HEK293 (cell line): ENCODE measurements at regions not wholly inside any gene's neighbourhood (a gene's known extent, or its start where the extent isn't known, plus 50 kb on each side); places are given as distances from the start of the nearest gene placed in this dataset.

Source experiments
- CTCF ChIA-PET: fragments of 350-600 bp; formaldehyde crosslinking; extraction: SDS; loops from one replicate; lab custom pipeline; 2021; ENCODE audit warnings: antibody characterized with exemption; lab: Yijun Ruan, JAX
- POLR2A ChIA-PET: fragments of 300-600 bp; formaldehyde crosslinking; extraction: SDS; loops from one replicate; lab custom pipeline; 2020; ENCODE audit warnings: antibody characterized with exemption, inconsistent platforms; lab: Yijun Ruan, JAX
- H3K27ac ChIP-seq: fragments of 200-500 bp; sonication (Bioruptor generic); 2 replicates; pipeline ENCODE4 v1.5.1; 2014; ENCODE audit warnings: low read depth, low read length, control low read depth, inconsistent platforms; ENCODE audit errors: extremely low read depth
- H3K36me3 ChIP-seq, 2 experiments: fragments of 200-500 bp in 1 of 2; sonication (Bioruptor generic) in 1 of 2; 1 replicate in 1 of 2; 2 replicates in 1 of 2; pipeline ENCODE4 v1.5.1; 2014 to 2017; ENCODE audit warnings: inconsistent platforms in 2 of 2, low read length in 2 of 2; ENCODE audit not compliant: control insufficient read depth in 2 of 2, insufficient read depth in 1 of 2
- H3K4me1 ChIP-seq: fragments of 200-500 bp; sonication (Bioruptor generic); 2 replicates; pipeline ENCODE4 v1.5.1; 2014; ENCODE audit warnings: mild to moderate bottlenecking, low read length, inconsistent platforms; ENCODE audit not compliant: control insufficient read depth, insufficient read depth
- H3K4me3 ChIP-seq: 2 replicates; pipeline ENCODE4 v1.5.1; 2011; ENCODE audit warnings: low read depth, mild to moderate bottlenecking, control low read depth, low read length, moderate library complexity
- H3K9me3 ChIP-seq: fragments of 200-500 bp; sonication (Bioruptor generic); 2 replicates; pipeline ENCODE4 v1.5.1; 2014; ENCODE audit warnings: low read depth, low read length, inconsistent platforms; ENCODE audit not compliant: control insufficient read depth, insufficient read depth
- BCL11A ChIP-seq: fragments of 450-650 bp; formaldehyde crosslinking; IDR thresholded peaks from 2 replicates; pipeline ENCODE4 v1.5.1; 2016; ENCODE audit warnings: low read depth, missing biosample characterization, missing genetic modification characterization
- BCL6B ChIP-seq: fragments of 450-650 bp; formaldehyde crosslinking; IDR thresholded peaks from 2 replicates; pipeline ENCODE4 v1.5.1; 2017; ENCODE audit warnings: missing biosample characterization, missing genetic modification characterization
- GFI1B ChIP-seq: fragments of 450-650 bp; formaldehyde crosslinking; IDR thresholded peaks from 2 replicates; pipeline ENCODE4 v1.5.1; 2016; ENCODE audit warnings: missing biosample characterization, missing genetic modification characterization
- HOXA7 ChIP-seq: sonication (generic); formaldehyde crosslinking; IDR thresholded peaks from 2 replicates; pipeline ENCODE4 v1.8.1; 2022; ENCODE audit warnings: missing genetic modification reagents, borderline replicate concordance
- OSR2 ChIP-seq: fragments of 450-650 bp; formaldehyde crosslinking; IDR thresholded peaks from 2 replicates; pipeline ENCODE4 v1.5.1; 2016; ENCODE audit warnings: missing biosample characterization, missing genetic modification characterization
- PATZ1 ChIP-seq: fragments of 450-650 bp; formaldehyde crosslinking; IDR thresholded peaks from 2 replicates; pipeline ENCODE4 v1.5.1; 2016; ENCODE audit warnings: missing biosample characterization, missing genetic modification characterization
- RBAK ChIP-seq: fragments of 450-650 bp; formaldehyde crosslinking; IDR thresholded peaks from 2 replicates; pipeline ENCODE4 v1.5.1; 2016; ENCODE audit warnings: missing biosample characterization, missing genetic modification characterization
- REST ChIP-seq: fragments of 450-650 bp; formaldehyde crosslinking; IDR thresholded peaks from 2 replicates; pipeline ENCODE4 v1.5.1; 2016; ENCODE audit warnings: missing biosample characterization, missing genetic modification characterization
- TCF7L2 ChIP-seq: IDR thresholded peaks from 2 replicates; pipeline ENCODE4 v1.6.1; 2011; ENCODE audit warnings: low read depth, mild to moderate bottlenecking, inconsistent platforms, low read length, moderate library complexity, borderline replicate concordance
- ZBTB10 ChIP-seq: fragments of 450-650 bp; formaldehyde crosslinking; IDR thresholded peaks from 2 replicates; pipeline ENCODE4 v1.5.1; 2016; ENCODE audit warnings: missing biosample characterization, missing genetic modification characterization
- ZBTB20 ChIP-seq: fragments of 450-650 bp; formaldehyde crosslinking; IDR thresholded peaks from 2 replicates; pipeline ENCODE4 v1.5.1; 2016; ENCODE audit warnings: missing biosample characterization, missing genetic modification characterization
- ZFP41 ChIP-seq: fragments of 450-650 bp; formaldehyde crosslinking; IDR thresholded peaks from 2 replicates; pipeline ENCODE4 v1.5.1; 2016; ENCODE audit warnings: missing biosample characterization, missing genetic modification characterization, borderline replicate concordance
- ZFP69B ChIP-seq: fragments of 450-650 bp; formaldehyde crosslinking; IDR thresholded peaks from 2 replicates; pipeline ENCODE4 v1.5.1; 2016; ENCODE audit warnings: missing biosample characterization, missing genetic modification characterization
- ZNF133 ChIP-seq: fragments of 450-650 bp; formaldehyde crosslinking; IDR thresholded peaks from 2 replicates; pipeline ENCODE4 v1.5.1; 2016; ENCODE audit warnings: missing biosample characterization, missing genetic modification characterization
- ZNF16 ChIP-seq: fragments of 450-650 bp; formaldehyde crosslinking; IDR thresholded peaks from 2 replicates; pipeline ENCODE4 v1.5.1; 2016; ENCODE audit warnings: low read depth, missing biosample characterization, missing genetic modification characterization
- ZNF18 ChIP-seq: fragments of 450-650 bp; formaldehyde crosslinking; IDR thresholded peaks from 2 replicates; pipeline ENCODE4 v1.5.1; 2016; ENCODE audit warnings: missing biosample characterization, missing genetic modification characterization
- ZNF24 ChIP-seq: fragments of 450-650 bp; formaldehyde crosslinking; IDR thresholded peaks from 2 replicates; pipeline ENCODE4 v1.5.1; 2016; ENCODE audit warnings: missing biosample characterization, missing genetic modification characterization
- ZNF274 ChIP-seq, 2 experiments: fragments of 200-500 bp in 1 of 2; fragments of 450-650 bp in 1 of 2; sonication (Bioruptor generic) in 1 of 2; formaldehyde crosslinking in 1 of 2; IDR thresholded peaks; 2 replicates each; pipeline versions ENCODE4 v1.5.1 to v1.6.1; 2014 to 2016; ENCODE audit warnings: borderline replicate concordance in 1 of 2, inconsistent platforms in 1 of 2, low read length in 1 of 2, missing biosample characterization in 1 of 2, missing genetic modification characterization in 1 of 2
- ZNF423 ChIP-seq: fragments of 450-650 bp; formaldehyde crosslinking; IDR thresholded peaks from 2 replicates; pipeline ENCODE4 v1.5.1; 2016; ENCODE audit warnings: missing biosample characterization, missing genetic modification characterization
- ZNF433 ChIP-seq: fragments of 450-650 bp; formaldehyde crosslinking; IDR thresholded peaks from 2 replicates; pipeline ENCODE4 v1.5.1; 2016; ENCODE audit warnings: missing biosample characterization, missing genetic modification characterization, low read depth
- ZNF544 ChIP-seq: fragments of 450-650 bp; formaldehyde crosslinking; IDR thresholded peaks from 2 replicates; pipeline ENCODE4 v1.5.0; 2017; ENCODE audit warnings: missing biosample characterization, missing genetic modification characterization
- ZNF600 ChIP-seq: fragments of 450-650 bp; formaldehyde crosslinking; IDR thresholded peaks from 2 replicates; pipeline ENCODE4 v1.5.1; 2016; ENCODE audit warnings: missing biosample characterization, missing genetic modification characterization
- ZNF747 ChIP-seq: fragments of 450-650 bp; formaldehyde crosslinking; IDR thresholded peaks from 2 replicates; pipeline ENCODE4 v1.5.1; 2016; ENCODE audit warnings: missing biosample characterization, missing genetic modification characterization

GRCh38 chr1:29956349-29957030 is 720.2 kb downstream of the PTPRU start:
- no peak for TF ChIP-seq ZBTB10 (tag by site-specific recombination)
- TF ChIP-seq HOXA7 (CRISPR knock-in tag): no peak
- TF ChIP-seq RBAK (tag by site-specific recombination): no peak
- TF ChIP-seq TCF7L2: no peak
- TF ChIP-seq ZFP41 (tag by site-specific recombination): no peak
- TF ChIP-seq ZNF747 (tag by site-specific recombination): no peak
- no peak for TF ChIP-seq ZNF18
- no peak for TF ChIP-seq ZNF423 (tag by site-specific recombination)
- TF ChIP-seq PATZ1 (tag by site-specific recombination): no peak
- TF ChIP-seq ZBTB20 (tag by site-specific recombination): no peak
- no peak for TF ChIP-seq ZNF433 (tag by site-specific recombination)
- TF ChIP-seq, all 188 proteins: peak for 0
- no peaks in the 10 kb centered on the region for H3K36me3 ChIP-seq
- no peak overlapping the region for H3K4me3 ChIP-seq
- H3K27ac ChIP-seq: no peak overlapping the region
- ChIA-PET POLR2A (no interaction called here), CTCF (interaction anchor here (0.7 to 1.1 kb wide), 3 partner anchors 9 to 424 kb away, joined by 3 to 4 read pairs (median 3); no protein-coding TSS in a partner anchor)
- H3K4me1 ChIP-seq: no peaks in the 10 kb centered on the region
- no peaks in the 10 kb centered on the region for H3K9me3 ChIP-seq

GRCh38 chr1:29954591-29954990 is 718.3 kb downstream of the PTPRU start:
- POLR2A ChIA-PET: no interaction called here
- no peaks in the 10 kb centered on the region for H3K9me3 ChIP-seq
- TF ChIP-seq TCF7L2: no peak
- no peak for TF ChIP-seq ZFP69B
- TF ChIP-seq ZNF544 (tag by site-specific recombination): no peak
- TF ChIP-seq OSR2 (tag by site-specific recombination): no peak
- TF ChIP-seq ZNF274 (IDR thresholded peaks at IDR 0.05; ENCODE audit: low read length): no peak
- no peak for TF ChIP-seq ZNF274 (tag by site-specific recombination; IDR thresholded peaks at IDR 0.05; ENCODE audit: borderline replicate concordance)
- TF ChIP-seq REST: no peak
- TF ChIP-seq ZNF16 (tag by site-specific recombination): no peak
- TF ChIP-seq BCL6B: no peak
- TF ChIP-seq BCL11A (tag by site-specific recombination): no peak
- TF ChIP-seq ZNF600 (tag by site-specific recombination): no peak
- no peak for TF ChIP-seq GFI1B (tag by site-specific recombination)
- no peak for TF ChIP-seq ZNF133
- no peak for TF ChIP-seq ZNF24 (tag by site-specific recombination)

More at GRCh38 chr1:29954591-29954990, 718.3 kb downstream of the PTPRU start:
- H3K27ac ChIP-seq: no peak overlapping the region
- CTCF ChIA-PET: interaction anchor here (0.6 kb wide), 1 partner anchor 12 kb away, joined by 4 read pairs; no protein-coding TSS in a partner anchor
- no peaks in the 10 kb centered on the region for H3K4me1 ChIP-seq
- no peak overlapping the region for H3K4me3 ChIP-seq
- H3K36me3 ChIP-seq: no peaks in the 10 kb centered on the region
